Karpas-422 (cell line): ENCODE measurements at regions not wholly inside any gene's neighbourhood (a gene's known extent, or its start where the extent isn't known, plus 50 kb on each side); places are given as distances from the start of the nearest gene placed in this dataset.
"Not testable (repeated sequence)": the region's sequence is repeated elsewhere in the genome, so short reads cannot be mapped to it uniquely, and the experiment has no call there.

Experiments used
- DNase-seq: peaks from one replicate; pipeline ENCODE4 v3.0.0-alpha.2; 2015
- H2AFZ ChIP-seq: fragments of 200-600 bp; sonication (generic); 2 replicates; pipeline ENCODE4 v1.6.1; 2014; ENCODE audit warnings: antibody characterized with exemption, low read length, mixed read lengths
- H3K27ac ChIP-seq: fragments of 200-600 bp; sonication (generic); 2 replicates; pipeline ENCODE4 v1.5.1; 2014; ENCODE audit warnings: mild to moderate bottlenecking, low read length, moderate library complexity
- H3K27me3 ChIP-seq: fragments of 200-600 bp; sonication (generic); 2 replicates; pipeline ENCODE4 v1.6.1; 2014; ENCODE audit warnings: low read length, mixed read lengths
- H3K36me3 ChIP-seq: fragments of 200-600 bp; sonication (generic); 2 replicates; pipeline ENCODE4 v1.6.1; 2014; ENCODE audit warnings: low read length, mixed read lengths; ENCODE audit not compliant: insufficient read depth
- H3K4me1 ChIP-seq: fragments of 200-600 bp; sonication (generic); 2 replicates; pipeline ENCODE4 v1.6.1; 2014; ENCODE audit warnings: mild to moderate bottlenecking, low read length, mixed read lengths
- H3K4me2 ChIP-seq: fragments of 200-600 bp; sonication (generic); 2 replicates; pipeline ENCODE4 v1.6.1; 2014; ENCODE audit warnings: low read length, low read depth, mild to moderate bottlenecking; ENCODE audit not compliant: poor library complexity, severe bottlenecking
- H3K4me3 ChIP-seq: fragments of 200-600 bp; sonication (generic); 2 replicates; pipeline ENCODE4 v1.5.1; 2014; ENCODE audit warnings: mild to moderate bottlenecking, antibody characterized with exemption, low read length, mixed read lengths
- H3K79me2 ChIP-seq: fragments of 200-600 bp; sonication (generic); 2 replicates; pipeline ENCODE4 v1.6.1; 2014; ENCODE audit warnings: mild to moderate bottlenecking, low read length, mixed read lengths
- H3K9ac ChIP-seq: fragments of 200-600 bp; sonication (generic); 2 replicates; pipeline ENCODE4 v1.6.0; 2014; ENCODE audit warnings: low read length
- H3K9me2 ChIP-seq: fragments of 200-600 bp; sonication (generic), shearing (Covaris generic); replicated peaks from 2 replicates; pipeline ENCODE4 v1.6.0; 2014; ENCODE audit warnings: mild to moderate bottlenecking, low read length, moderate library complexity; ENCODE audit not compliant: insufficient read depth
- H3K9me3 ChIP-seq: fragments of 300-700, 200-600 bp; sonication (generic); 2 replicates; pipeline ENCODE4 v1.6.1; 2014; ENCODE audit warnings: low read length, mixed read lengths
- H4K20me1 ChIP-seq: fragments of 200-600 bp; sonication (generic); 2 replicates; pipeline ENCODE4 v1.6.1; 2014; ENCODE audit warnings: mild to moderate bottlenecking, antibody characterized with exemption, low read length, low read depth; ENCODE audit not compliant: insufficient read depth

DNA sequence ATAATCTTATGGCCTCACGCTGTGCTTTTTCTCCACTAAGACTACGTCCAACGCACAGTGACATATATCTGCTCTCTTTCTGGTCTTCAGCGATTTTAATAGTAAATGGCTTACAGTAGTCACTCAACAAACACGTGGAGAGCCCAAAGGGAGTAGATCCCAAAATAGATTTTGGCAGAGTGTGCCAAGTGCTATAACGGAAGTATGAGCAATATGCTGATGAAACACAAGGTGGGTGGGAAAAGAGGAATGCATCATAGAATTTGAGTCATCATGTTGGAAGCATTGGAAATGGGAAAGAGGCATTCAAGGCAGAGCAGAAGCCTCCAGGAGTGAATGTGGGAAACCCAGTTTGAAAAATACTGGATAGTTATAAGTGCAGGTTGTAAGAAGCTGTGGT is 129.1 kb upstream of the LDB2 start:
- H3K4me2 ChIP-seq: no peak overlapping the region
- H3K9me3 ChIP-seq: no peaks in the 10 kb centered on the region
- no peaks in the 10 kb centered on the region for H3K9me2 ChIP-seq
- H3K27ac ChIP-seq: no peak overlapping the region
- no peaks in the 10 kb centered on the region for H3K4me1 ChIP-seq
- no peaks in the 10 kb centered on the region for H4K20me1 ChIP-seq
- no peaks in the 10 kb centered on the region for H3K36me3 ChIP-seq
- no peak for DNase-seq
- H3K9ac ChIP-seq: no peak overlapping the region
- H3K79me2 ChIP-seq: no peaks in the 10 kb centered on the region
- H3K4me3 ChIP-seq: no peak overlapping the region
- no peaks in the 10 kb centered on the region for H3K27me3 ChIP-seq
- H2AFZ ChIP-seq: no peak overlapping the region

DNA sequence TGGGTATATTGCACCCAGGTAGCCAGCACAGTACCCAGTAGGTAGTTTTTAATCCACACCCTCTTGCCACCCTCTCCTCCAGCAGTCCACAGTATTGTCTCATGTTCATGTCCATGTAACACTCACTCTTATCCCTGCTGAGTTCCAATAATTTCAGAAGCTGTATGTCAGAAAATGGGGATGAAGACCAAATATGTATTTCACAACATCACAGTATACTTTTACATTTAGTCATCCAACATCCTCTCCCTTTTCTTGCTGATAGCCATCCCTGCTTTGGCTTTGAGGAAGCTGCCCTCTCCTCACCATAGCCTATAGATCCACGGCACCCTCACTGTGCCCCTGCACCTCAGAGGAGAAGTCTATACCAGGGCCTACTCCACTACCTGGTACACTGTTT is 126.0 kb upstream of the LDB2 start:
- Histone ChIP-seq H3K27ac (no peak overlapping the region), H3K27me3 (no peaks in the 10 kb centered on the region), H2AFZ (no peak overlapping the region), H3K9ac (no peak overlapping the region), H3K36me3 (no peaks in the 10 kb centered on the region), H4K20me1 (no peaks in the 10 kb centered on the region), H3K79me2 (no peaks in the 10 kb centered on the region), H3K9me3 (no peaks in the 10 kb centered on the region), H3K4me2 (no peak overlapping the region), H3K4me3 (no peak overlapping the region), H3K9me2 (no peaks in the 10 kb centered on the region), H3K4me1 (no peaks in the 10 kb centered on the region)
- no peak for DNase-seq

DNA sequence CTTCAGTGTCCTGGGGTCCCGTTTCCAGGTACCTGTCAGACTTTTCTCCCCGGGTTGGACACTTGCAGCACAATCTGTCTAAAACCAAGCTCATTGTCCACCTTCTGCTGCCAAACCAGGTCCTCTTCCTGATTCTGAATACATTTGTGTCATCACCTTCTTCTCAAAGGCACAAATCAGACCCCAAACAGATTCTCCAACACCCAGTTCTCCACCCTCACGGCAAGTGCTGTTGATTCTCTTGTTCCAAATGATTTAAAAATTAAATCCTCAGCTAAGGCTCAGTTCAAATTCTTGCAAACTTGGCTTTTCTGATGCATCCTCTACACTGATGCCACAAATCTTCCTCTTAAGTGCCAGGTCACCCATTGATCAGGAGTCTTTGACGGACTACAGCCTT is 122.5 kb upstream of the LDB2 start:
- no peak overlapping the region for H3K4me3 ChIP-seq
- no peaks in the 10 kb centered on the region for H3K9me3 ChIP-seq
- H4K20me1 ChIP-seq: no peaks in the 10 kb centered on the region
- H3K27ac ChIP-seq: no peak overlapping the region
- no peaks in the 10 kb centered on the region for H3K9me2 ChIP-seq
- no peaks in the 10 kb centered on the region for H3K79me2 ChIP-seq
- H2AFZ ChIP-seq: no peak overlapping the region
- no peaks in the 10 kb centered on the region for H3K36me3 ChIP-seq
- H3K4me2 ChIP-seq: no peak overlapping the region
- H3K27me3 ChIP-seq: no peaks in the 10 kb centered on the region
- DNase-seq: no peak
- H3K4me1 ChIP-seq: no peaks in the 10 kb centered on the region
- no peak overlapping the region for H3K9ac ChIP-seq

DNA sequence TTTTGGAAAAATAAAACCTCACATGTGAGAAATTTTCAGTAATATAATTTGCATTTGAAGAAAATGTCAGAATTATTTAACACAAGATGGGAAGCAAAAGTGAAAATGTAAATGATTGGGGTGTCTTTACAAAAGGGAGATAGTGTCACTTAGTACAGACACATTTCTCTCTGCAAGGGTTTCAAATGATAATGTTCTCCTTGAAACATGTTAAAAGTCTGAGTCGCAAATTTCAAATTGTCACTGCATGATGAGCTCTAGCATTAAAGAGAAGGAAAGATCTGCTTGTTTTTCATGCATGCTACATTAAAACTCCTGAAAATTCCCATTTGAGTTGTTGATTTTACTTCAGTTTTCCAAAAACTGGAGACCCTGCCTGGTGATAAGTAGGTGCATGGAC is 122.0 kb upstream of the LDB2 start:
- H3K4me2 ChIP-seq: no peak overlapping the region
- no peaks in the 10 kb centered on the region for H3K4me1 ChIP-seq
- H3K27ac ChIP-seq: no peak overlapping the region
- no peaks in the 10 kb centered on the region for H4K20me1 ChIP-seq
- H3K27me3 ChIP-seq: no peaks in the 10 kb centered on the region
- H3K79me2 ChIP-seq: no peaks in the 10 kb centered on the region
- no peaks in the 10 kb centered on the region for H3K36me3 ChIP-seq
- no peak for DNase-seq
- H3K9me3 ChIP-seq: no peaks in the 10 kb centered on the region
- no peaks in the 10 kb centered on the region for H3K9me2 ChIP-seq
- no peak overlapping the region for H3K9ac ChIP-seq
- no peak overlapping the region for H3K4me3 ChIP-seq
- no peak overlapping the region for H2AFZ ChIP-seq

DNA sequence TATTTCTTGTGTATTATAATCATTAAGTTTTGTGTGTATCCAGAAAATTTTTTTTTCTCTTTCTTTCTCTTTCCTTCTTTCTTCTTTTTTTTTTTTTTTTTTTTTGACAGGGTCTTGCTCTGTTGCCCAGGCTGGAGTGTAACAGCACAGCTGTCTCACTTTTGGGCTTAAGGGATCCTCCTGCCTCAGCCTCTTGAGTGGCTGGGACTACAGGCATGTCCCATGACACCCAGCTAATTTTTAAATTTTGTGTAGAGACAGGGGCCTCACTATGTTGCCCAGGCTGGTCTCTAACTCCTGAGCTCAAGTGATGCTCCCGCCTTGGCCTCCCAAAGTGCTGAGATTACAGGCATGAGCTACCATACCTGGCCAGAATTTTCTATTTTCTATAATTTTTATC is 120.2 kb upstream of the LDB2 start:
- not testable (repeated sequence) for H3K4me2 ChIP-seq, H4K20me1 ChIP-seq, H3K9me3 ChIP-seq, H3K9ac ChIP-seq, H3K27me3 ChIP-seq, H3K79me2 ChIP-seq, H3K36me3 ChIP-seq, H3K27ac ChIP-seq, H3K4me3 ChIP-seq, H3K9me2 ChIP-seq, H3K4me1 ChIP-seq, H2AFZ ChIP-seq, DNase-seq

DNA sequence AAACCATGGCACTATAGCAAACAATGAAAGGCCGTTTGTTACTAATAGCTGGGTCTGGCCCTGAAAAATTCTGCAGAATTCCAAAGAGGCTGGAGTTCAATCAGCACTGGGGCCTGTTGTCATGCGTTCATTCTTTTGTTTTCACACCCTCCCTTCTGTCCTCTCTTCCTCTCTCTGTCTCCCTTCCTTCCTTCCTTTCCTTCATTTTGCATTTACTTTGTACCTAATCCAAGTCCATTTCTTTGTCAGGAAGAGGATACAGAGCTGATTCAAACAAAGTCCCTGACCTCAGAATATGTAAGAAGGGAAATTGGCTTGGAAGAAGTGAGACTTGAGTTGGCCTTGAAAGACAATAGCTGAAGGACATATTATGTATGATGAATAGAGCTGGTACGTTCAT is 119.6 kb upstream of the LDB2 start:
- Histone ChIP-seq H3K27me3 (no peaks in the 10 kb centered on the region), H3K27ac (no peak overlapping the region), H3K9me3 (no peaks in the 10 kb centered on the region), H3K4me2 (no peak overlapping the region), H3K4me1 (no peaks in the 10 kb centered on the region), H3K36me3 (no peaks in the 10 kb centered on the region), H3K9me2 (no peaks in the 10 kb centered on the region), H4K20me1 (no peaks in the 10 kb centered on the region), H3K9ac (no peak overlapping the region), H3K4me3 (no peak overlapping the region), H2AFZ (no peak overlapping the region), H3K79me2 (no peaks in the 10 kb centered on the region)
- DNase-seq: no peak

DNA sequence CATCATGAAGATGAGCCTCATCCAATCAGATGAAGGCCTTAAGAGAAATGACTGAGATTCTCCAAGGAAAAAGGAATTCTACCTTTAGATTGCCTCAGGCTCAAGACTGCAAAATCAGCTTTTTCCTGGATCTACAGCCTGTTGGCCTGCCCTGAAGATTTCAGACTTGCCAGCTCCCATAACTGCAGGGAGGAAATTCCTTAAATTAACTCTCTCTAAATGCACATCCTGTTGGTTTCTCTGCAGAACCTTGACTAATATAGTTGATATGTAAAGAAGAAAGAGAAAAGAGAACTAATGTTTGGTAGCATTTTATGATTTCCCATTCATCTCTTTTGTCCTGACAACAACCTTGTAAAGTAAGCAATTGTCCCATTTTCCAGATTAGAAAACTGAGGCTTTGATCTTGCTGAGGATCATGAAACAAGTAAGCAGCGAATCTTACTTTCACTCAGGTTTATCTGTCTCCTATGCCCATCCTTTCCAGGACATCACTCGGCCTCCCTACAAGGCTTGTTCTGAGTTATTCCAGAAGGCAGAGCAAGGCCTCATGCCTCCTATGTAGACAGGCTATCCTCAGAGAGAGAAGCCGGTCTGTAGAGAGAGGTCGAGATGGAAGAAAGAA is 115.0 kb upstream of the LDB2 start:
- Histone ChIP-seq H2AFZ (no peak overlapping the region), H3K27ac (no peak overlapping the region), H3K4me3 (no peak overlapping the region), H3K9me3 (no peaks in the 10 kb centered on the region), H4K20me1 (no peaks in the 10 kb centered on the region), H3K4me2 (no peak overlapping the region), H3K9ac (no peak overlapping the region), H3K36me3 (no peaks in the 10 kb centered on the region), H3K4me1 (no peaks in the 10 kb centered on the region), H3K79me2 (no peaks in the 10 kb centered on the region), H3K9me2 (no peaks in the 10 kb centered on the region), H3K27me3 (no peaks in the 10 kb centered on the region)
- DNase-seq: no peak

DNA sequence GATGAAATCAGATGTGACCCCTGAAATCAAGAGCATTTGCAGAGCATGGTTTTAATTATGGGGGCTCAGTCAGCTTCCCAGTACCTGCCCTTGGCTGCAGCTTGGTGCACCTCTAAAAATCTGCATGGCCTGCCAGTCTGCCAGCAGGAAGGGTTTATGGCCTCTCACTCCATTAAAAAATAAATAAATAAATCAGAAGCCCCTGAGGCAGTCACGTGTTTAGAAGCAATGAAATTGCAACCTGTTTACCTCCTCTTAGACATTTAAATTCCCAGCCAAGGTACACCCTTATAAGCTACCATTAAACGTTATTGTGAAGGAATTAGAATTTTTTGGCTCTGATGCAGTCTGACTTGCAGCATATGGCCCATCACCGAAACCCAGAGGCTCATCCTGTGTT is 114.0 kb upstream of the LDB2 start:
- H3K4me3 ChIP-seq: no peak overlapping the region
- no peak overlapping the region for H2AFZ ChIP-seq

More for the DNA sequence above, 114.0 kb upstream of the LDB2 start:
- no peaks in the 10 kb centered on the region for H3K9me3 ChIP-seq
- no peaks in the 10 kb centered on the region for H4K20me1 ChIP-seq
- no peaks in the 10 kb centered on the region for H3K27me3 ChIP-seq
- no peaks in the 10 kb centered on the region for H3K4me1 ChIP-seq
- no peak overlapping the region for H3K9ac ChIP-seq
- no peak overlapping the region for H3K27ac ChIP-seq
- H3K36me3 ChIP-seq: no peaks in the 10 kb centered on the region
- no peak overlapping the region for H3K4me2 ChIP-seq
- DNase-seq: no peak
- no peaks in the 10 kb centered on the region for H3K79me2 ChIP-seq
- no peaks in the 10 kb centered on the region for H3K9me2 ChIP-seq
